H9 (cell line): ENCODE measurements at regions not wholly inside any gene's neighbourhood (a gene's known extent, or its start where the extent isn't known, plus 50 kb on each side); places are given as distances from the start of the nearest gene placed in this dataset.

Source experiments
- DNase-seq: peaks from one replicate; pipeline ENCODE4 v3.0.0-alpha.2; 2017
- H2AFZ ChIP-seq: one replicate; pipeline ENCODE4 v1.6.1; 2013; ENCODE audit warnings: mild to moderate bottlenecking, low read length, control low read depth, moderate library complexity
- H2AK5ac ChIP-seq: 2 replicates; pipeline ENCODE4 v1.6.1; 2013; ENCODE audit warnings: low read length, control low read depth, mixed read lengths; ENCODE audit not compliant: insufficient read length
- H2BK120ac ChIP-seq: one replicate; pipeline ENCODE4 v1.6.1; 2013; ENCODE audit warnings: low read depth, mild to moderate bottlenecking, low read length, control low read depth, inconsistent platforms; ENCODE audit not compliant: poor library complexity, severe bottlenecking
- H2BK12ac ChIP-seq: 2 replicates; pipeline ENCODE4 v1.6.1; 2013; ENCODE audit warnings: low read length, control low read depth, mixed read lengths, low read depth; ENCODE audit not compliant: insufficient read length
- H2BK15ac ChIP-seq: 2 replicates; pipeline ENCODE4 v1.6.1; 2013; ENCODE audit warnings: low read depth, low read length, control low read depth
- H2BK20ac ChIP-seq: one replicate; pipeline ENCODE4 v1.6.1; 2013; ENCODE audit warnings: low read depth, mild to moderate bottlenecking, low read length, control low read depth, inconsistent platforms; ENCODE audit not compliant: poor library complexity, severe bottlenecking
- H2BK5ac ChIP-seq: 2 replicates; pipeline ENCODE4 v1.6.1; 2013; ENCODE audit warnings: low read length, control low read depth, mixed read lengths; ENCODE audit not compliant: insufficient read length
- H3K14ac ChIP-seq: 2 replicates; pipeline ENCODE4 v1.6.1; 2013; ENCODE audit warnings: low read length, control low read depth; ENCODE audit not compliant: insufficient read depth
- H3K18ac ChIP-seq: 2 replicates; pipeline ENCODE4 v1.6.1; 2013; ENCODE audit warnings: low read depth, mild to moderate bottlenecking, mixed read lengths, low read length, control low read depth; ENCODE audit not compliant: insufficient read length
- H3K23ac ChIP-seq: 2 replicates; pipeline ENCODE4 v1.6.1; 2013; ENCODE audit warnings: low read length, control low read depth, mixed read lengths, low read depth; ENCODE audit not compliant: insufficient read length
- H3K23me2 ChIP-seq: 2 replicates; pipeline ENCODE4 v1.6.1; 2013; ENCODE audit warnings: low read depth, mild to moderate bottlenecking, mixed read lengths, low read length, control low read depth; ENCODE audit not compliant: insufficient read length, poor library complexity, severe bottlenecking
- H3K27ac ChIP-seq: 2 replicates; pipeline ENCODE4 v1.5.1; 2013; ENCODE audit warnings: low read length, control low read depth, mixed read lengths, low read depth; ENCODE audit not compliant: insufficient read length
- H3K27me3 ChIP-seq: 2 replicates; pipeline ENCODE4 v1.6.1; 2013; ENCODE audit warnings: low read length, control low read depth, inconsistent platforms; ENCODE audit not compliant: insufficient read depth
- H3K4ac ChIP-seq: 2 replicates; pipeline ENCODE4 v1.6.1; 2013; ENCODE audit warnings: low read depth, mild to moderate bottlenecking, control low read depth, inconsistent platforms, low read length, moderate library complexity
- H3K4me1 ChIP-seq: 2 replicates; pipeline ENCODE4 v1.6.1; 2013; ENCODE audit warnings: low read length, control low read depth, inconsistent platforms; ENCODE audit not compliant: insufficient read depth
- H3K4me2 ChIP-seq: 2 replicates; pipeline ENCODE4 v1.6.1; 2013; ENCODE audit warnings: low read length, control low read depth, mixed read lengths; ENCODE audit not compliant: insufficient read length, insufficient read depth
- H3K56ac ChIP-seq: 2 replicates; pipeline ENCODE4 v1.6.1; 2013; ENCODE audit warnings: low read depth, mild to moderate bottlenecking, mixed read lengths, low read length, control low read depth; ENCODE audit not compliant: insufficient read length
- H3K79me1 ChIP-seq: 2 replicates; pipeline ENCODE4 v1.6.1; 2013; ENCODE audit warnings: low read depth, mild to moderate bottlenecking, moderate library complexity, low read length, control low read depth, inconsistent platforms; ENCODE audit not compliant: insufficient read depth, poor library complexity, severe bottlenecking
- H3K79me2 ChIP-seq: 2 replicates; pipeline ENCODE4 v1.6.1; 2013; ENCODE audit warnings: low read length, control low read depth, inconsistent platforms; ENCODE audit not compliant: insufficient read depth
- H3K9ac ChIP-seq: 2 replicates; pipeline ENCODE4 v1.6.1; 2013; ENCODE audit warnings: low read length, control low read depth, mixed read lengths; ENCODE audit not compliant: insufficient read length; ENCODE audit errors: extremely low read depth
- H3K9me3 ChIP-seq: one replicate; pipeline ENCODE4 v1.6.1; 2013; ENCODE audit warnings: low read depth, low read length, inconsistent platforms; ENCODE audit not compliant: control insufficient read depth
- H3T11ph ChIP-seq: one replicate; pipeline ENCODE4 v1.6.1; 2013; ENCODE audit warnings: mild to moderate bottlenecking, low read length, control low read depth, inconsistent platforms
- H4K20me1 ChIP-seq: one replicate; pipeline ENCODE4 v1.6.1; 2013; ENCODE audit not compliant: control insufficient read depth, insufficient read length, insufficient read depth
- H4K5ac ChIP-seq: 2 replicates; pipeline ENCODE4 v1.6.1; 2013; ENCODE audit warnings: low read depth, mild to moderate bottlenecking, mixed read lengths, low read length, control low read depth; ENCODE audit not compliant: insufficient read length
- H4K8ac ChIP-seq: replicated peaks from 2 replicates; pipeline ENCODE4 v1.6.1; 2013; ENCODE audit warnings: low read length, control low read depth, mixed read lengths, low read depth; ENCODE audit not compliant: insufficient read length
- H4K91ac ChIP-seq: 2 replicates; pipeline ENCODE4 v1.6.1; 2013; ENCODE audit warnings: low read depth, mild to moderate bottlenecking, moderate library complexity, mixed read lengths, low read length, control low read depth; ENCODE audit not compliant: insufficient read length
- H3K27ac Mint-ChIP-seq, 3 experiments: 2 replicates in 2 of 3; 3 replicates in 1 of 3; pipeline ENCODE4 v1.8.0; 2020 to 2021; ENCODE audit warnings: mixed read lengths in 3 of 3, mild to moderate bottlenecking in 1 of 3, moderate library complexity in 1 of 3
- H3K27me3 Mint-ChIP-seq: 2 replicates; pipeline ENCODE4 v1.8.0; 2021; ENCODE audit warnings: low read depth, mild to moderate bottlenecking, moderate library complexity, mixed read lengths
- H3K36me3 Mint-ChIP-seq, 3 experiments: 2 replicates in 2 of 3; 3 replicates in 1 of 3; pipeline ENCODE4 v1.8.0; 2020 to 2021; ENCODE audit warnings: low read depth in 3 of 3, mixed read lengths in 3 of 3; ENCODE audit not compliant: insufficient read depth in 1 of 3
- H3K4me1 Mint-ChIP-seq, 2 experiments: 2 replicates each; pipeline ENCODE4 v1.8.0; 2020; ENCODE audit warnings: mixed read lengths in 2 of 2
- H3K4me3 Mint-ChIP-seq, 2 experiments: 2 replicates in 1 of 2; 3 replicates in 1 of 2; pipeline ENCODE4 v1.8.0; 2020 to 2021; ENCODE audit warnings: mild to moderate bottlenecking in 2 of 2, mixed read lengths in 2 of 2, moderate library complexity in 1 of 2
- H3K9me3 Mint-ChIP-seq, 2 experiments: 2 replicates in 1 of 2; 3 replicates in 1 of 2; pipeline ENCODE4 v1.8.0; 2020; ENCODE audit warnings: mild to moderate bottlenecking in 2 of 2, mixed read lengths in 2 of 2, moderate library complexity in 1 of 2
- WGBS: extraction: QIAGEN DNeasy Blood & Tissue Kit; methylation state at CpG from one replicate; pipeline ENCODE4 v1.1.7; 2013; ENCODE audit warnings: missing lambda C conversion rate, low lambda C conversion rate, mixed read lengths; ENCODE audit not compliant: insufficient read length; ENCODE audit errors: extremely low coverage; 5-methylcytosine and 5-hydroxymethylcytosine counted together
- TF ChIP-seq, protein P1 (sequence below): fragments of 200-600 bp; sonication (generic); conservative IDR thresholded peaks from 3 replicates; pipeline ENCODE4 v1.8.0; 2021; ENCODE audit warnings: antibody characterized with exemption, mild to moderate bottlenecking

DNA sequence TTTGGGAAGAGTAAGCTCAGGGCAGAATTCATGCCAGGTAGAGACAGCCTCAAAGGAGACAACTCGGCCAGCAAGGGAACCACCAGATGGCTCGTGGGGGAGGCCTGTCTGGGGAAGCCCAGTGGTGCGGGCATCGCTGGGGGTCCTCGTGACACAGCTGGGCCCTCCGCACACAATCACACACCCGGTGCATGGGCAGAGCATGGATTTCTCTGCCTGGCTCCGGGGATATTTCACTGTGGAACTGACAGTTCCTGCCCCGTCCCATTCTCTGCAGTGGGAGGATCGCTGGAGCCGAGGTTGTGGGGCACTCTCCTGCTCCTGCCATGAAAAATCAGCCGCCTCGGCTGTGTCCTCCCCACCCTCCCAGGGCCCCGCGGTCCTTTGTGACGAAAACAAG is 108.0 kb downstream of the CRYAA start:
- Histone ChIP-seq H3K23ac (no peak overlapping the region), H2BK20ac (no peak overlapping the region), H2AFZ (no peak overlapping the region), H3K79me1 (no peaks in the 10 kb centered on the region), H3K56ac (no peak overlapping the region), H4K5ac (no peak overlapping the region), H3K4me2 (no peak overlapping the region), H2AK5ac (no peak overlapping the region), H3K27me3 (no peaks in the 10 kb centered on the region), H3K4ac (no peak overlapping the region), H2BK15ac (no peak overlapping the region), H3K79me2 (no peaks in the 10 kb centered on the region), H3K14ac (no peak overlapping the region), H3K23me2 (no peaks in the 10 kb centered on the region), H3K27ac (no peak overlapping the region), H3K18ac (no peak overlapping the region), H4K20me1 (no peaks in the 10 kb centered on the region), H4K8ac (no peak overlapping the region), H2BK120ac (no peak overlapping the region), H4K91ac (no peak overlapping the region), H3K9me3 (no peaks in the 10 kb centered on the region), H2BK12ac (no peak overlapping the region), H3T11ph (no peak overlapping the region), H3K4me1 (peaks cover 5% of the 10 kb centered on the region; the same call in 1 of the 2 replicates), H3K9ac (no peak overlapping the region), H2BK5ac (no peak overlapping the region)
- TF ChIP-seq, protein P1, sequence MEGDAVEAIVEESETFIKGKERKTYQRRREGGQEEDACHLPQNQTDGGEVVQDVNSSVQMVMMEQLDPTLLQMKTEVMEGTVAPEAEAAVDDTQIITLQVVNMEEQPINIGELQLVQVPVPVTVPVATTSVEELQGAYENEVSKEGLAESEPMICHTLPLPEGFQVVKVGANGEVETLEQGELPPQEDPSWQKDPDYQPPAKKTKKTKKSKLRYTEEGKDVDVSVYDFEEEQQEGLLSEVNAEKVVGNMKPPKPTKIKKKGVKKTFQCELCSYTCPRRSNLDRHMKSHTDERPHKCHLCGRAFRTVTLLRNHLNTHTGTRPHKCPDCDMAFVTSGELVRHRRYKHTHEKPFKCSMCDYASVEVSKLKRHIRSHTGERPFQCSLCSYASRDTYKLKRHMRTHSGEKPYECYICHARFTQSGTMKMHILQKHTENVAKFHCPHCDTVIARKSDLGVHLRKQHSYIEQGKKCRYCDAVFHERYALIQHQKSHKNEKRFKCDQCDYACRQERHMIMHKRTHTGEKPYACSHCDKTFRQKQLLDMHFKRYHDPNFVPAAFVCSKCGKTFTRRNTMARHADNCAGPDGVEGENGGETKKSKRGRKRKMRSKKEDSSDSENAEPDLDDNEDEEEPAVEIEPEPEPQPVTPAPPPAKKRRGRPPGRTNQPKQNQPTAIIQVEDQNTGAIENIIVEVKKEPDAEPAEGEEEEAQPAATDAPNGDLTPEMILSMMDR = no peak
- Mint-ChIP-seq H3K27me3 (peaks cover 19% of the 10 kb centered on the region), H3K4me3 (no peak overlapping the region; a peak in 1 of 5 replicates), H3K4me1 (peaks cover 24 to 35% of the 10 kb centered on the region in 2 experiments), H3K36me3 (no peaks in the 10 kb centered on the region; a peak in 2 of 7 replicates), H3K27ac (peak overlapping the region in 1 of 3 experiments; percentile 52; a peak in 1 of 7 replicates), H3K9me3 (no peaks in the 10 kb centered on the region)
- no CpG with 5 or more reads among the region's 16 CpGs for WGBS
- no peak for DNase-seq
